ENCODE measurements at regions not wholly inside any gene's neighbourhood (a gene's known extent, or its start where the extent isn't known, plus 50 kb on each side); places are given as distances from the start of the nearest gene placed in this dataset.
A peak's percentile ranks its signal among the peaks of the same experiment; 100 is the strongest.
"Not testable (repeated sequence)": the region's sequence is repeated elsewhere in the genome, so short reads cannot be mapped to it uniquely, and the experiment has no call there.

DNA sequence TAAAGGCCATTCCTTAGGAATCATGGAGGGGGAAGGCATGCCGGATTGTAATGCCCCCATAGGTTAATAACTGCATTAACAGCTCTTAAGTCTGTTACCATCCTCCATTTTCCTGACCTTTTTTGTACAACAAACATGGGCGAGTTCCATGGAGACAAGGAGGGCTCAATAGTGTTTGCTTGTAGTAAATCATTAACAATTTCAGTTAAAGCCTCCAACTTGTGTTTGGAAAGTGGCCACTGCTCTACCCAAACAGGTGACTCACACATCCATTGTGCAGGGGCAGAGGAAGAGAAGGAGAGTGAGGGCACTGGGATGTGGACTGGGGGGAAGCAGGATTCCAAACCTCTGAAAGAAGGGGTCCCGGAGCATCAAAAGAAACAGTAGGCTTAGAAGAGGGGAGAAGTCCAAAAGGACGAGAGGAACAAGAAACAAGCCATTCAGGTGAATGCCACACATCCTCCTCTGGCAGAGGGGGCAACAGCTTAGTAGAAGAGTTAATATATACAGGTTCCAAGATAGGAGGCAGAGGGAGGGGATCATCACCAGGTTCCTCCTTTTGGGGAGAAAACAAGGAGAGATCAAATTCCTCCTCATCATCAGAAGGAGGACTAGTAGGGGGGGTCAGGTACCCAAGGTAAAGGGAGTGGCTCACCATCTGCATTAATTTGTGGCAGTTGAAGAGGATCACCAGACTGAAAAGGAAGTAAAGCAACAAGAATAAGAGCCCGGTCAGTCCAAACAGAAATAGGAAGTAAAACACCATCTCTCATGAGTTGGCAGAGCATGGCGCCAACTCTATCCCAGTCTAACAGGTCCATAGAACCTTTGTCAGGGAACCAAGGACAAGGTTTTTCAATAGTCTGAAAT, 189.4 kb upstream of the RAI14 start:
- DNase-seq = peak; percentile 63
- in situ Hi-C loops (cut with HindIII; ENCODE audit: low pct_ligation_motif_present, low pct_unique_long_range_greater_than_20kb, low sequenced_read_pairs) = not testable (repeated sequence)

- in situ Hi-C loops (cut with HindIII; ENCODE audit: low pct_ligation_motif_present, low pct_unique_long_range_greater_than_20kb, low sequenced_read_pairs) = no loop called here
- no peak for DNase-seq
Observed at GRCh38 chr5:34467436-34467835, 188.7 kb upstream of the RAI14 start.

DNA sequence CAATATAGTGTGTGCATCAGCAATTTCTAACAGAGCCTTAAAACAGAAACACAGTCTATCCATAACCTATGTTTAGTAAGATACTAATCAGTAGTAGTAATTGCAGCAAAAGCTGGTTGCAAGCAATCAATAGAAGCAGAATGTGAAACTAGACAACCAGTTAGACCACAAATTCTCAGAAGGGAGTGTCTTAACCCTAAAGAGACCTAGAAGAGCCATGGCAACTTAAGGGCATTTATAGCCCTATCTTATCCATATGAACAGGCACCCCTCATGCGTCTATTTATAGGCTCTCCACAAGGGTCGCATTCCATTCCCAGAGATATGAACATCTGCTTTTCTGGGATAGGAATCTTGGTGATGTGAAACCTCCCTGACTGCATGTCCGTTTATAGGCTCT, 188.1 kb upstream of the RAI14 start:
- DNase-seq; in situ Hi-C loops (cut with HindIII; ENCODE audit: low pct_ligation_motif_present, low pct_unique_long_range_greater_than_20kb, low sequenced_read_pairs): not testable (repeated sequence)

DNA sequence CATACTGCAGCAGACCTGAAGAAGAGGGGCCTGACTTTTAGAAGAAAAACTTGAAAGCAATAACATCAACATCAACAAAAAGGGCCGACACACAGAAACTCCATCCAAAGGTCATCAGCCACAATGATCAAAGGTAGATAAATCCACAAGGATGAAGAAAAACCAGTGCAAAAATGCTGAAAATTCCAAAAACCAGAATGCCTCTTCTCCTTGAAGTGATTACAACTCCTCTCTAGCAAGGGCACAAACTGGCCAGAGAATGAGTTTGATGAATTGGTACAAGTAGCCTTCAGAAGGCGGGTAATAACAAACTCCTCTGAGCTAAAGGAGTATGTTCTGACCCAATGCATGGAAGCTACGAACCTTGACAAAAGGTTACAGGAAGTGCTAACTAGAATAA, 186.2 kb upstream of the RAI14 start:
- no peak for DNase-seq
- in situ Hi-C loops (cut with HindIII; ENCODE audit: low pct_ligation_motif_present, low pct_unique_long_range_greater_than_20kb, low sequenced_read_pairs) = no loop called here

DNA sequence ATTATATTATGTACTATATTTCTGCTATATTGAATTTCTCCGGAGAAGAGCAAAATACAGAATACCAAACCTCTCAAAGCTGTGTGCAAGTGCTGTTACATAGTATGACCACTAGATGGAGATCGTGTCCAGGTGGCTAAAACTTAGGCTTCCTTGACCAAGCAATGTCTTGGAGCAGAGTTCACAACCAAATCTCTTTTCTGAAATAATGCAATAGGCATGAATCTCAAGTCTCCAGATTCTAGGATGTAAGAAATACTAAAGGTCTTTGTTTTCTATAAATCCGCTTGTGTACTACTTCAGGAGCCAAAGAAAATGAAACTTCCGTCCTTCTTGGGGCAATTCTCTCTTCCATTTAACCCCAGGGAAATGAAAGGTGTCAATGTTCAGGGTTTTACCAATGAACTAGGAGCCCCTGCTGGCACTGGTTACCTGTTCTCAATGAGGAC, 181.5 kb upstream of the RAI14 start:
- in situ Hi-C loops (cut with HindIII; ENCODE audit: low pct_ligation_motif_present, low pct_unique_long_range_greater_than_20kb, low sequenced_read_pairs) = no loop called here
- peak; percentile 50 for DNase-seq

DNA sequence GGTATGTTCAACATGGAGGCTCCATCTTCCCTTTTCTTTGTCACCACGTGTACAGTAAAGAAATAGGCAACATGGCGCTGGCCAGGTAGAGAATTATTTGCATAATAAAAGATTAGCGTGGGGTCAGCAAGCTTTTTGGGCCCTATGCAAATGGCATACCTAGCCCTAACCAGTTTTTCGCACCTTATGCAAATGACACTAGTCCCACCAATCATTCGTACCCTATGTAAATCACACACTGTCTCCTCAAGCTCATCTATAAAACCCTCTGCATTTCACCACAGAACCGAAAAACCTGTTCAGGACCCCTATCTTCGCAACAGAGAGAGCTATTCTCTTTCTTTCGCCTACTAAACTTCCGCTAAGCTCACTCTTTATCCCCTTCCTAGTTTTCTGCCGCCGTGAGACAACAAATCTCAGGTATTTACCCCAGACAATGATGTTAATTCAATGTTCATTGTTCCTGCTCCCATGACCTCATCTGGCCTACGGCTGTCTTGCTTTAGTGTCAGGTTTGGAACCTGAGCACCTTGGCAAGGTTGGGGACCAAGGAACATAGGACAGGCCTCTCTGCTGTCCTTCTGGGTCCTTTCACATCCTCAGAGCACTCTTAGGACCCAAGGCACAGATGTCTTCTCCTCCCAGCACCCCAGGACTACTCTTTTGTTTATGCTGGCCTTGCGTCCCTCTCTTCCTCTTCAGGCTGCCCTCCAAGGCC, 180.7 kb upstream of the RAI14 start:
- in situ Hi-C loops (cut with HindIII; ENCODE audit: low pct_ligation_motif_present, low pct_unique_long_range_greater_than_20kb, low sequenced_read_pairs) = no loop called here

DNA sequence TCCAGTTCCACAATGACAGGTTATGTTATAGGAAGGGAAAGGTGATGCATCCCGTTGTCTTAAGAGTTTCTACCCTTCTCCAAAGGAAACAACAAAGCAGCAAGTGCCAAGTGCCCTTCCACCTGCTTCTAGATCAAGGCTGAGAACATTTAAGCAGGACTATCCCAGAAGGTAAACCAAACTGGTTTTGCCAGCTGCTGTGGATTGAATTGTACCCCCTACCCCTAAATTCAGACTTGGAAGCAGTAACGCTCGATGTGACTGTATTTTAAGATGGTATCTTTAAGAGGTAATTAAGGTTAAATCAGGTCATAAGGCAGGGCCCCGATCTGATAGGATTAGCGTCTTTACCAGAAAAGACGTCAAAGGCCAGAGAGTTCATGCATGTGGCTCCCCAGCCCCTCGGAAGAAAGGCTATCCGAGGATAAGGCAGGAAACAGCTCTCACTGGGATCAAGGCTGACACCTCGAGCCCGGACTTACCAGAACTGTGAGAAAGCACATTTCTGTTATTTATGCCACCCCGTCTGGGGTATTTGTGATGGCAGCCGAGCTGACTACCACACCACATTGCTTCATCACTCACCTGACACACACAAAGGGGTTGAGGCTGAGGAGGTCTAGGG, 179.1 kb upstream of the RAI14 start:
- in situ Hi-C loops (cut with HindIII; ENCODE audit: low pct_ligation_motif_present, low pct_unique_long_range_greater_than_20kb, low sequenced_read_pairs) = no loop called here
- DNase-seq = no peak

More for the DNA sequence above, 180.7 kb upstream of the RAI14 start:
- DNase-seq = no peak

- in situ Hi-C loops (cut with HindIII; ENCODE audit: low pct_ligation_motif_present, low pct_unique_long_range_greater_than_20kb, low sequenced_read_pairs) = no loop called here
- no peak for DNase-seq
Observed at GRCh38 chr5:34480810-34481528, 175.2 kb upstream of the RAI14 start.

GRCh38 chr5:34483442-34484033, 172.6 kb upstream of the RAI14 start:
- no peak for DNase-seq
- in situ Hi-C loops (cut with HindIII; ENCODE audit: low pct_ligation_motif_present, low pct_unique_long_range_greater_than_20kb, low sequenced_read_pairs) = no loop called here

- no peak for DNase-seq
- in situ Hi-C loops (cut with HindIII; ENCODE audit: low pct_ligation_motif_present, low pct_unique_long_range_greater_than_20kb, low sequenced_read_pairs) = no loop called here
Observed at GRCh38 chr5:34484216-34484920, 171.8 kb upstream of the RAI14 start.

- in situ Hi-C loops (cut with HindIII; ENCODE audit: low pct_ligation_motif_present, low pct_unique_long_range_greater_than_20kb, low sequenced_read_pairs) = no loop called here
Observed at GRCh38 chr5:34485768-34486030, 170.4 kb upstream of the RAI14 start.

DNA sequence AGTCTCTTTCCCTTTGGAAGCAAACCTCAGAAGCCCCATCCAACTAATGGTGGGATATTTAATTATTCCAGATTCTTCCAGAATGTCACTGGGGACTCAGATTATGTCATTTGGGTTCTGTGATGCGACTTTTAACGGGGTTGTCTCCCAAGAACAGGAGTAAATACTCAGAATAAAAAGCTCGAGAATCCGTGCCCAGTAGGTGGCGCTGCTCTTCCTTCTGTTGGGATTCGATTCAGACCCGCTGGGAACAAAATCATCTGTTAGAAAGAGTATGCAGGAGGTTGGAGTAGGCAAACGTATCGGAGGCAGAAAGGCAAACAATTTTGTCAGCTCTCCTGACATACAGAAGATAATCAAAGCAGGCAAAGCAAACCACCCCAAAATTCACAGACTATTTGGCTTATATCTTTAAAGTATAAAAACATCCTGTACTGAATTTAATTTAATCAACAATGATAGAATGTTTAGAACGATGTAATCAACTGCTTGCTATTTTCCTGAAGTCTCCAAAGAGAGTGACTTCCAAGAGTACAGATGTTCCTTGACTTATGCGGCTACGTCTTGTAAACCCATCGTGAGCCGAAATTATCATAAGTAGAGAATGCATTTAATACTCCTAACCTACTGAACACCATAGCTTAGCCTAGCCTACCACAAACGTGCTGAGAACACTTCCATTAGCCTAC, 169.8 kb upstream of the RAI14 start:
- in situ Hi-C loops (cut with HindIII; ENCODE audit: low pct_ligation_motif_present, low pct_unique_long_range_greater_than_20kb, low sequenced_read_pairs) = no loop called here
- DNase-seq = peak; percentile 68

More at GRCh38 chr5:34485768-34486030, 170.4 kb upstream of the RAI14 start:
- DNase-seq = no peak

- DNase-seq = no peak
- in situ Hi-C loops (cut with HindIII; ENCODE audit: low pct_ligation_motif_present, low pct_unique_long_range_greater_than_20kb, low sequenced_read_pairs) = no loop called here
Observed at GRCh38 chr5:34486849-34487158, 169.3 kb upstream of the RAI14 start.

DNA sequence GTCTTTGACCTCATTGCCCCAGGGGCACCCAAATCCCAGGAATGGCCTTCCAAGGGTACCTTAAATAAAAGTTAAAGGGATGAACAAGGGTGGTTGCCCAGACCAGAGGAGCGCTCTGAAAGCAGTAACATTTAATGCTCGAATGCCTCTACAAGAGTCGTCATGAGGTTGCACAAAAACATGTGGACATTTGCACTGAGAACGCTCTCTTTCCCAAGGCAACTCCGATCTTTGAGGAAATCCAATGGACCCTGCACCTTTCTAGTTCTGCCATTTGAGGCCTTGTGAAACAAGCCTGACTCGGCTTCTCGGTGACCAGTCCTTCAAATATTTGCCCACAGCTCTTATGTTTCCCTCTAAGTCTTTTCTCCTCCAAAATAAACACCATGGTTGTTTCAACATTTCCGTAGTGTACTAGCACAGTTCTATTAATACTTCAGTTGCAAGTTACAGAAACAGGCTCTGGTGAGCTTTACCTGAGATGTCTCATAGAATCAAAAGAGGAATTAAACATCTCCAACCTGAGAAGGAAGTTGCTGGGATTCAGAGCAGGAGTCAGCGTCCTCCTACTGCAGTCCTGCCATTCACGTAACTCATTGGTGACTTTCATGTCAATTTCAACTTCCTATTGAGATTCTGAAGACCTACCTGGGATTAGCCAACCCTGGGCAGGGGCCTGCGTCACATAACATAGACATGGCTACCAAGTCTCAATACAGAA, 168.8 kb upstream of the RAI14 start:
- no peak for DNase-seq
- in situ Hi-C loops (cut with HindIII; ENCODE audit: low pct_ligation_motif_present, low pct_unique_long_range_greater_than_20kb, low sequenced_read_pairs) = no loop called here

- no peak for DNase-seq
- in situ Hi-C loops (cut with HindIII; ENCODE audit: low pct_ligation_motif_present, low pct_unique_long_range_greater_than_20kb, low sequenced_read_pairs) = no loop called here
Observed at GRCh38 chr5:34487956-34488355, 168.2 kb upstream of the RAI14 start.

DNA sequence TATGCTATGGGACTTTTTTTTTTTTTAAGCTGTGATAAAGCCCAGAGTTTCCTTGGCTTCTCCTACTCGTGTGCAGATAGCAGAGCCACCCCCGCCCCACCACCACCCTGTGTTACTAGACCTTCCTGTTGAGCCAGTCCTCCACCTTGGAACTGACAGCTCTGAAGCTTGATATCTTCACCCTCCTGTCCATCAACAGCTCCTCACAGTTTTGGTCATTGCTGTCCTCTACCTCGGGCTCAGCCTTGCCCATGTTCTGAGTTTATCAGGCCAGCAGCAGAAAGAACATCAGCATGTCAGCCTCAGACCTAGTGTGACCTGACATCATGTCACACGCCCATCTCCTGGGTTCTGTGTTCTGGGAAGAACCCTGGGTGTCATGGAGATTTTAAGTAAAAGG, 167.1 kb upstream of the RAI14 start:
- no peak for DNase-seq
- in situ Hi-C loops (cut with HindIII; ENCODE audit: low pct_ligation_motif_present, low pct_unique_long_range_greater_than_20kb, low sequenced_read_pairs) = no loop called here

Data from ACHN (cell line).